Esophagus squamous epithelium (tissue), 4 donors: ENCODE measurements at regions not wholly inside any gene's neighbourhood (a gene's known extent, or its start where the extent isn't known, plus 50 kb on each side); places are given as distances from the start of the nearest gene placed in this dataset.

Source experiments
- CTCF ChIP-seq, 6 experiments: fragments of 450-650 bp in 4 of 6; fragments of 200-600 bp in 2 of 6; sonication (generic) in 2 of 6; IDR thresholded peaks; one replicate each; pipeline ENCODE4 v1.5.1; 2016 to 2019; ENCODE audit warnings: antibody characterized with exemption in 6 of 6, mild to moderate bottlenecking in 4 of 6, moderate library complexity in 4 of 6
- POLR2A ChIP-seq, 4 donors: fragments of 450-650 bp; IDR thresholded peaks; one replicate each; pipeline ENCODE4 v1.6.1; 2017; ENCODE audit warnings: antibody characterized with exemption in 4 of 4, mild to moderate bottlenecking in 4 of 4, moderate library complexity in 3 of 4

DNA sequence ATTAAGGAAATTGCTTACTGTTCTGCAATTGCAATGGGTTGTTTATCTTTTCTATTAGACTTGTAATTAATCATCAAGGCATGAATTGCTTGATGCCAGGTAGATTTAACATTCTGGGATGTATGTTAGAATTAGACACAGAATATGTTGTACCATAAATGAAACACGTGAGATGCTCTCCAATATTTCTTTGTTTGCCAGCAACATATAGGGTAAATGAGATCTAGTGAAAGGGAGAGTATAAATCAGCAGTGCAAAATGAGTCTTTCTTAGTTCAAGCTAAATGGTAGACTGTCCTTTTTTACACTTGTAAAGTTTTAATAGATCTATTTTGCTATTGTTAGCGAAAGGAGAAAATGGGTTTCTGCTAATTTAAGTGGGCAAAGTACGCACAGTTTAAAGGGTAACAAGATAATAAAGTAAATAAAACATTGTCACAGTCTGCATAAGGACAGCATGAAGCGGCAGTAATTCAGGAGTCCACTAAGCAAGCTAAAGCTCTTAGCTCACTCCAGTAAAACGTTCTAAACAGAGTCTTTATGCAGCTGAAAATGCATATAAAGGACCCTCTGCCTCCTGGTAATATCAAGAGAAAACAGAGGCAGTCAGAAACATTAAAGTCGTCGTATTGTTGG lies 1137.1 kb downstream of the OLFM4 start:
- TF ChIP-seq CTCF (IDR thresholded peaks at IDR 0.05) (no peak), POLR2A (IDR thresholded peaks at IDR 0.05) (no peak)
